Endometrial microvascular endothelial cells (primary cell): ENCODE measurements at regions not wholly inside any gene's neighbourhood (a gene's known extent, or its start where the extent isn't known, plus 50 kb on each side); places are given as distances from the start of the nearest gene placed in this dataset.

Experiments used
- in situ Hi-C: cut with HindIII; loops from 2 replicates; pipeline ENCODE4 v1.10.0; 2017; ENCODE audit warnings: low sequenced_read_pairs, low pct_unique_long_range_greater_than_20kb; ENCODE audit errors: inconsistent ontology term

GRCh38 chr15:36234743-36235142 lies 344.7 kb upstream of the CDIN1 start:
- in situ Hi-C loops = no loop called here

- in situ Hi-C loops = no loop called here
Measured at GRCh38 chr15:36235173-36235572, 344.3 kb upstream of the CDIN1 start.

- in situ Hi-C loops = no loop called here
Measured at GRCh38 chr15:36239509-36239908, 339.9 kb upstream of the CDIN1 start.

GRCh38 chr15:36251450-36251849 lies 328.0 kb upstream of the CDIN1 start:
- in situ Hi-C loops = no loop called here

GRCh38 chr15:36252146-36252711 lies 327.2 kb upstream of the CDIN1 start:
- in situ Hi-C loops = no loop called here

- in situ Hi-C loops = no loop called here
Measured at GRCh38 chr15:36254426-36254825, 325.0 kb upstream of the CDIN1 start.

GRCh38 chr15:36256404-36256807 lies 323.0 kb upstream of the CDIN1 start:
- in situ Hi-C loops = no loop called here

GRCh38 chr15:36263666-36264065 lies 315.8 kb upstream of the CDIN1 start:
- in situ Hi-C loops = no loop called here

GRCh38 chr15:36265422-36265821 lies 314.0 kb upstream of the CDIN1 start:
- in situ Hi-C loops = no loop called here

GRCh38 chr15:36271048-36271447 lies 308.4 kb upstream of the CDIN1 start:
- in situ Hi-C loops = no loop called here

- in situ Hi-C loops = no loop called here
Measured at GRCh38 chr15:36275656-36276055, 303.8 kb upstream of the CDIN1 start.

GRCh38 chr15:36278219-36278618 lies 301.2 kb upstream of the CDIN1 start:
- in situ Hi-C loops = no loop called here

- in situ Hi-C loops = no loop called here
Measured at GRCh38 chr15:36282821-36283220, 296.6 kb upstream of the CDIN1 start.

GRCh38 chr15:36284911-36285310 lies 294.5 kb upstream of the CDIN1 start:
- in situ Hi-C loops = no loop called here

- in situ Hi-C loops = no loop called here
Measured at GRCh38 chr15:36291501-36291900, 287.9 kb upstream of the CDIN1 start.

GRCh38 chr15:36294359-36294758 lies 285.1 kb upstream of the CDIN1 start:
- in situ Hi-C loops = no loop called here

GRCh38 chr15:36301947-36302346 lies 277.5 kb upstream of the CDIN1 start:
- in situ Hi-C loops = no loop called here

- in situ Hi-C loops = no loop called here
Measured at GRCh38 chr15:36313021-36313420, 266.4 kb upstream of the CDIN1 start.

- in situ Hi-C loops = no loop called here
Measured at GRCh38 chr15:36313736-36314280, 265.6 kb upstream of the CDIN1 start.

- in situ Hi-C loops = no loop called here
Measured at GRCh38 chr15:36315649-36316048, 263.8 kb upstream of the CDIN1 start.

- in situ Hi-C loops = no loop called here
Measured at GRCh38 chr15:36323615-36324014, 255.8 kb upstream of the CDIN1 start.
